SH-SY5Y (cell line): ENCODE measurements at regions not wholly inside any gene's neighbourhood (a gene's known extent, or its start where the extent isn't known, plus 50 kb on each side); places are given as distances from the start of the nearest gene placed in this dataset.

Source experiments
- GATA2 ChIP-seq: IDR thresholded peaks from 2 replicates; pipeline ENCODE4 v1.6.1; 2011; ENCODE audit warnings: mild to moderate bottlenecking, low read depth, low read length
- GATA3 ChIP-seq: IDR thresholded peaks from 2 replicates; pipeline ENCODE4 v1.6.1; 2011; ENCODE audit warnings: low read depth, mild to moderate bottlenecking, low read length, moderate library complexity

DNA sequence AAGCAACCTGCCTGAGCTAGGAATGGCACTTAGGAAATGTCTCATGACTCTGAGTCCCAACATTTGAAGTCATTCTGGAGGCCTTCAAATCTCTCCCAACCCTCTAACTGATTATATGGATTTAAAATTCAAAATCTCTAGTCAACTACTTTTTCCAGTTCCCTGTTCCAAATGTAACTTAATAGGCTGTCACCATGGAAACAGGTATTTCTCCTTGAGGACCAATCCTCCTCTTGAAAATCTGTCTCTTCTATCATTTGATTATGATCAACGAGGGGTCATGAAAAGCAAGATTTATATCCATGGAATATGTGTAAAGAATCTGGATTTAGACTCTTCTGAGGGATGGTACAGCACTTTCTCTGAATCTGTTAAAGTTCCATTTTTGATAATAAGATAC is 127.3 kb upstream of the DTNBP1 start:
- no peak for TF ChIP-seq GATA2
- no peak for TF ChIP-seq GATA3
